ENCODE measurements at regions not wholly inside any gene's neighbourhood (a gene's known extent, or its start where the extent isn't known, plus 50 kb on each side); places are given as distances from the start of the nearest gene placed in this dataset.

DNA sequence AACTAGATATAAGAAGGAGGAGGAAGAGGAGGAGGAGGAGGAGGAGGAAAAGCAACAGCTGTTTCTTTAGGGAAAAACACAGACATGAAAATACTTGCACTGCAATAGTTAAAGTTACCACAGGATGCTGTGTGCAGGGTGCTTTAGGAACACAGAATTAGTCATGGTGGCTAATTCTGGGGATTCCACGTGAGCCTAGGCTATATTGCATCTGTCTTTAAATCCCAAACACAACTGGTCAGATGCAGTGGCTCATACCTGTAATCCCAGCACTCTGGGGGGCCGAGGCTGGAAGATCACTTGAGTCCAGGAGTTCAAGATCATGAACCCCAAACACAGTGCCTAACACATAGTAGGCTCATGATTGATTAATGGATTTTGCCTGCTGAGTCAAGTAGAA lies 155.3 kb upstream of the C16orf82 start:
- H3K27ac Mint-ChIP-seq (ENCODE audit: unreplicated experiment) = no peak overlapping the region
- H3K36me3 Mint-ChIP-seq (ENCODE audit: low read depth, unreplicated experiment) = peaks cover 8% of the 10 kb centered on the region
- H3K4me1 Mint-ChIP-seq (ENCODE audit: unreplicated experiment) = no peaks in the 10 kb centered on the region
- no peak for TF ChIP-seq CTCF (IDR thresholded peaks at IDR 0.05; ENCODE audit: unreplicated experiment)
- peaks cover 31% of the 10 kb centered on the region for H3K9me3 Mint-ChIP-seq (ENCODE audit: unreplicated experiment)
- no peak for DNase-seq (ENCODE audit: low spot score)
- H3K27me3 Mint-ChIP-seq (ENCODE audit: unreplicated experiment) = peaks cover 2% of the 10 kb centered on the region
- no peak overlapping the region for H3K4me3 Mint-ChIP-seq (ENCODE audit: unreplicated experiment)

- Mint-ChIP-seq H3K27me3 (ENCODE audit: unreplicated experiment) (peaks cover 5% of the 10 kb centered on the region), H3K9me3 (ENCODE audit: unreplicated experiment) (peaks cover 19% of the 10 kb centered on the region), H3K4me3 (ENCODE audit: unreplicated experiment) (no peak overlapping the region), H3K4me1 (ENCODE audit: unreplicated experiment) (no peaks in the 10 kb centered on the region), H3K36me3 (ENCODE audit: low read depth, unreplicated experiment) (peaks cover 2% of the 10 kb centered on the region), H3K27ac (ENCODE audit: unreplicated experiment) (no peak overlapping the region)
- DNase-seq (ENCODE audit: low spot score) = no peak
- TF ChIP-seq CTCF (IDR thresholded peaks at IDR 0.05; ENCODE audit: unreplicated experiment) = no peak
Observed at GRCh38 chr16:26913851-26914250, 152.9 kb upstream of the C16orf82 start.

- no peak for TF ChIP-seq CTCF (IDR thresholded peaks at IDR 0.05; ENCODE audit: unreplicated experiment)
- Mint-ChIP-seq H3K4me3 (ENCODE audit: unreplicated experiment) (no peak overlapping the region), H3K27me3 (ENCODE audit: unreplicated experiment) (no peaks in the 10 kb centered on the region), H3K27ac (ENCODE audit: unreplicated experiment) (no peak overlapping the region), H3K36me3 (ENCODE audit: low read depth, unreplicated experiment) (no peaks in the 10 kb centered on the region), H3K9me3 (ENCODE audit: unreplicated experiment) (peaks cover 48% of the 10 kb centered on the region), H3K4me1 (ENCODE audit: unreplicated experiment) (no peaks in the 10 kb centered on the region)
- DNase-seq (ENCODE audit: low spot score) = no peak
Observed at GRCh38 chr16:26930786-26931581, 135.7 kb upstream of the C16orf82 start.

DNA sequence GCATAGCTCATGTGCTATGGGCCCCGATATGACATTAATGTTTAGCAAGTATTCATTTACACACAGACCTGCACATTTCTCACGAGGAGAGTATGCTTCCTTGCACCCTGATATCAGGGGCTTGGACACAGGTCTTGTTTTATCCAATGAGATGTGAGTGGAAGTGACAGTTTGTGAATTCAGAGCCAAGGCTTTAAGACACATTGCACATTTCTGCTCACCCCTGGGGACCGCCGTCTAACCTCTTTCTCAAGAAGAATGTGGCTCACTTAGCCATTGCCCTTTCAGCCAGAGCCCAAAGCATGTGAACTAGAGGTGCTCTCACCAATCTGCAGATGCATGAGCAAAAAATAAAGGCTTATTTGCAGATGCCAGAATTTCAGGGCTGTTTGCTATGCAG lies 116.1 kb upstream of the C16orf82 start:
- no peak for DNase-seq (ENCODE audit: low spot score)
- peaks cover 5% of the 10 kb centered on the region for H3K36me3 Mint-ChIP-seq (ENCODE audit: low read depth, unreplicated experiment)
- no peak overlapping the region for H3K27ac Mint-ChIP-seq (ENCODE audit: unreplicated experiment)
- TF ChIP-seq CTCF (IDR thresholded peaks at IDR 0.05; ENCODE audit: unreplicated experiment) = no peak
- peaks cover 2% of the 10 kb centered on the region for H3K27me3 Mint-ChIP-seq (ENCODE audit: unreplicated experiment)
- no peaks in the 10 kb centered on the region for H3K4me1 Mint-ChIP-seq (ENCODE audit: unreplicated experiment)
- H3K4me3 Mint-ChIP-seq (ENCODE audit: unreplicated experiment) = no peak overlapping the region
- H3K9me3 Mint-ChIP-seq (ENCODE audit: unreplicated experiment) = peaks cover 22% of the 10 kb centered on the region

- H3K36me3 Mint-ChIP-seq (ENCODE audit: low read depth, unreplicated experiment) = peaks cover 9% of the 10 kb centered on the region
- H3K4me1 Mint-ChIP-seq (ENCODE audit: unreplicated experiment) = no peaks in the 10 kb centered on the region
- TF ChIP-seq CTCF (IDR thresholded peaks at IDR 0.05; ENCODE audit: unreplicated experiment) = no peak
- DNase-seq (ENCODE audit: low spot score) = no peak
- H3K27me3 Mint-ChIP-seq (ENCODE audit: unreplicated experiment) = peaks cover 2% of the 10 kb centered on the region
- no peak overlapping the region for H3K4me3 Mint-ChIP-seq (ENCODE audit: unreplicated experiment)
- H3K9me3 Mint-ChIP-seq (ENCODE audit: unreplicated experiment) = peaks cover 27% of the 10 kb centered on the region
- no peak overlapping the region for H3K27ac Mint-ChIP-seq (ENCODE audit: unreplicated experiment)
Observed at GRCh38 chr16:26951950-26952349, 114.8 kb upstream of the C16orf82 start.

Data from endothelial cell (in vitro differentiated cells).